ENCODE measurements at regions not wholly inside any gene's neighbourhood (a gene's known extent, or its start where the extent isn't known, plus 50 kb on each side); places are given as distances from the start of the nearest gene placed in this dataset.

GRCh38 chr4:32752962-32753361 is 2032.8 kb downstream of the PCDH7 start:
- Histone ChIP-seq H3K27me3 (ENCODE audit: insufficient read depth, low read length) (no peaks in the 10 kb centered on the region), H3K4me1 (ENCODE audit: control insufficient read depth in 1 of 2, insufficient read depth in 2 of 2, low read length in 2 of 2) (no peaks in the 10 kb centered on the region), H3K4me3 (replicated peaks in 1 of 2; ENCODE audit: low read depth in 1 of 2, low read length in 2 of 2) (no peak overlapping the region), H3K27ac (ENCODE audit: low read depth, low read length) (no peak overlapping the region), H3K36me3 (ENCODE audit: control insufficient read depth in 1 of 2, insufficient read depth in 2 of 2, low read length in 2 of 2) (no peaks in the 10 kb centered on the region), H3K4me2 (ENCODE audit: low read length) (no peak overlapping the region), H3K79me2 (ENCODE audit: insufficient read depth, low read length) (no peaks in the 10 kb centered on the region), H3K9me2 (ENCODE audit: insufficient read depth) (no peaks in the 10 kb centered on the region), H3K9ac (ENCODE audit: low read length) (no peak overlapping the region), H4K20me1 (ENCODE audit: insufficient read depth) (no peaks in the 10 kb centered on the region), H2AFZ (ENCODE audit: low read depth, low read length, poor library complexity, severe bottlenecking) (no peak overlapping the region), H3K9me3 (ENCODE audit: control insufficient read depth in 1 of 2, insufficient read depth in 1 of 2, low read depth in 1 of 2, low read length in 2 of 2) (no peaks in the 10 kb centered on the region)
- POLR2A ChIA-PET = no interaction called here
- TF ChIP-seq SP1 (IDR thresholded peaks at IDR 0.05; ENCODE audit: low read depth) (no peak), JUND (IDR thresholded peaks at IDR 0.05) (no peak), ELF1 (IDR thresholded peaks at IDR 0.05; ENCODE audit: borderline replicate concordance, low read depth) (no peak), CEBPB (IDR thresholded peaks at IDR 0.05; ENCODE audit: low read depth) (no peak), CBX3 (IDR thresholded peaks at IDR 0.05; ENCODE audit: low read depth) (no peak), EZH2phosphoT487 (IDR thresholded peaks at IDR 0.05; ENCODE audit: borderline replicate concordance) (no peak)
- ATAC-seq (no peak), DNase-seq (ENCODE audit: low read depth, low spot score) (no peak)
- CTCF ChIA-PET = no interaction called here
- intact Hi-C loops (cut with micrococcal nuclease) = no loop called here
- BruUV-seq (replicated peaks) = no TSS peak
- RAD21 ChIA-PET (ENCODE audit: low non-redundant PET in 1 of 2, low total read pairs in 2 of 2, uncharacterized antibody in 2 of 2, unreplicated experiment in 2 of 2) = no interaction called here

- BruUV-seq (replicated peaks) = no TSS peak
- no peaks in the 10 kb centered on the region for H3K27me3 ChIP-seq (ENCODE audit: insufficient read depth, low read length)
- H3K4me1 ChIP-seq (ENCODE audit: control insufficient read depth in 1 of 2, insufficient read depth in 2 of 2, low read length in 2 of 2) = no peaks in the 10 kb centered on the region
- H3K9me3 ChIP-seq (ENCODE audit: control insufficient read depth in 1 of 2, insufficient read depth in 1 of 2, low read depth in 1 of 2, low read length in 2 of 2) = no peaks in the 10 kb centered on the region
- no peaks in the 10 kb centered on the region for H3K79me2 ChIP-seq (ENCODE audit: insufficient read depth, low read length)
- POLR2A ChIA-PET = no interaction called here
- DNase-seq (ENCODE audit: low read depth, low spot score) = no peak
- intact Hi-C loops (cut with micrococcal nuclease) = no loop called here
- RAD21 ChIA-PET (ENCODE audit: low non-redundant PET in 1 of 2, low total read pairs in 2 of 2, uncharacterized antibody in 2 of 2, unreplicated experiment in 2 of 2) = no interaction called here
- H3K36me3 ChIP-seq (ENCODE audit: control insufficient read depth in 1 of 2, insufficient read depth in 2 of 2, low read length in 2 of 2) = no peaks in the 10 kb centered on the region
- no peak overlapping the region for H3K4me3 ChIP-seq (replicated peaks in 1 of 2; ENCODE audit: low read depth in 1 of 2, low read length in 2 of 2)
- ATAC-seq = no peak
- CTCF ChIA-PET = no interaction called here
- H3K9ac ChIP-seq (ENCODE audit: low read length) = no peak overlapping the region
- no peak overlapping the region for H3K27ac ChIP-seq (ENCODE audit: low read depth, low read length)
- H3K4me2 ChIP-seq (ENCODE audit: low read length) = no peak overlapping the region
- no peaks in the 10 kb centered on the region for H3K9me2 ChIP-seq (ENCODE audit: insufficient read depth)
- TF ChIP-seq CTCF (IDR thresholded peaks at IDR 0.05 in 2 of 3, conservative IDR thresholded peaks at IDR 0.05 in 1 of 3; ENCODE audit: borderline replicate concordance in 1 of 3, insufficient read depth in 1 of 3, low read depth in 2 of 3, low read length in 2 of 3) = no peak
- no peak for TF ChIP-seq POLR2A (IDR thresholded peaks at IDR 0.05; ENCODE audit: borderline replicate concordance, extremely low read depth, insufficient read depth, insufficient read length)
- TF ChIP-seq ZBTB33 (IDR thresholded peaks at IDR 0.05; ENCODE audit: extremely low read depth, insufficient replicate concordance, low read length) = no peak
- TF ChIP-seq CEBPB (IDR thresholded peaks at IDR 0.05; ENCODE audit: low read depth) = no peak
- no peak for TF ChIP-seq SRF (IDR thresholded peaks at IDR 0.05; ENCODE audit: low read depth)
- TF ChIP-seq JUND (IDR thresholded peaks at IDR 0.05) = no peak
- H2AFZ ChIP-seq (ENCODE audit: low read depth, low read length, poor library complexity, severe bottlenecking) = no peak overlapping the region
- H4K20me1 ChIP-seq (ENCODE audit: insufficient read depth) = no peaks in the 10 kb centered on the region
Measured at GRCh38 chr4:32768664-32769389, 2048.7 kb downstream of the PCDH7 start.

Data from HCT116 (cell line).